Stimulated activated CD8-positive, alpha-beta memory T cell treated with anti-CD3 and anti-CD28 coated beads, Interleukin-15, amount 100 ng/mL, for 1 hour (primary cell): ENCODE measurements at regions not wholly inside any gene's neighbourhood (a gene's known extent, or its start where the extent isn't known, plus 50 kb on each side); places are given as distances from the start of the nearest gene placed in this dataset.

Experiments
- DNase-seq: peaks from one replicate; pipeline ENCODE4 v3.0.0-alpha.2; 2020; ENCODE audit warnings: low read depth

GRCh38 chr15:96102631-96103030 is 227.9 kb upstream of the NR2F2 start:
- no peak for DNase-seq

DNA sequence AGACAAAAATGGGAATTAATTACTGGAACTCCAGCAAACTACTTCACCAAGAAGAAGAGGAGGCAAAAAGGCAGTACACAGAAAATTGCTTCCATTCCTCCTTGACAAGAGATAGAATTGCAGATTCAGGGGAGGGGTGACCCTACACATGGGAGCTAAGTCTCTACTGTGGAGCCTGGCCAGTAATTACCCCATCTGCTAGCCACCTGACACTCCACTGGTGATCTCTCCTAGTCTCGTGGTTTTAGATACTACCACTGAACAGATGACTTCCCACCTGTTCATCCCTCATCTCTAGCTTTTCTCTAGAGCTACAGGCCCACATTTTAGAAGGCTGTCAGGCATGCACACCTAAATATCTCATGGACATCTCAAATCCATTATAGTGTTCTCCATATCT is 224.3 kb upstream of the NR2F2 start:
- DNase-seq, result no peak

- no peak for DNase-seq
Observed at GRCh38 chr15:96106628-96107027, 223.9 kb upstream of the NR2F2 start.

DNA sequence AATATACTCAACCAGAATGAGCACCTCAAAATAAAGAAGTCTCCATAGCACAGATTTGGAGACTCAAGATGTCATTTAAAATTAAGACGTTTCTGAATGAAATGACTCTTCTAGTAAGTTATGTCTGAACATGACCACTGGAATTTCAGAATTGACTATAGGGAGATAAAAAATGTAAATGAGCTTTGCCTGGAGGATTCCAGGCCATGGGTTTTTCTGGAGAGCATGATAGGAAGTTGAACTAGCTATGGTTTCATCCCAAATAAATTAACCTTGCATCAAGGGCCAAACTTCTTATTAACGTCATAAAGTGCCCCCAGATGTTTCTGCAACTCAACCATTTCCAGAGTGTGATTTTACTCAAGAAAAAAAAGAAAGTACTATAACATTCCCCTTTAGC is 222.6 kb upstream of the NR2F2 start:
- DNase-seq, result no peak

- DNase-seq, result no peak
Observed at GRCh38 chr15:96108405-96108804, 222.1 kb upstream of the NR2F2 start.

GRCh38 chr15:96109820-96110219 is 220.7 kb upstream of the NR2F2 start:
- DNase-seq, result no peak

DNA sequence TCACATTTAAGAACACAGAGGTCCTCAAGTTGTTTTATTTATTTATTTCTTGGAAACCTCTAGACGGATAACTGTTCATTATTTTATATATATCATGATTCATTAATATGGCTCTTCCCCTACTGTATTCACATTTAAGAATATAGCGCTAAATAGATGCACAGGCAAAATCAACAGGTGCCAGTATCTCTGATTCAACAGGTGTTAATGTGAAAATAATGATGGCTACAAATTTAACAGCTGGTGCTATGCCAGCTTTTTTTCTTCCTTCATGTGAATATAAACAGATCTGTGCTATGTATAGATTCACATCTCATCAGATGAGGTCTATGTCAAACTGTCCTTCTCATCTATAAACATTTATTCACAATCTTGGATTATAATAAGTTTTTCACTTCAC is 218.5 kb upstream of the NR2F2 start:
- DNase-seq, result no peak

GRCh38 chr15:96115642-96116041 is 214.9 kb upstream of the NR2F2 start:
- no peak for DNase-seq

DNA sequence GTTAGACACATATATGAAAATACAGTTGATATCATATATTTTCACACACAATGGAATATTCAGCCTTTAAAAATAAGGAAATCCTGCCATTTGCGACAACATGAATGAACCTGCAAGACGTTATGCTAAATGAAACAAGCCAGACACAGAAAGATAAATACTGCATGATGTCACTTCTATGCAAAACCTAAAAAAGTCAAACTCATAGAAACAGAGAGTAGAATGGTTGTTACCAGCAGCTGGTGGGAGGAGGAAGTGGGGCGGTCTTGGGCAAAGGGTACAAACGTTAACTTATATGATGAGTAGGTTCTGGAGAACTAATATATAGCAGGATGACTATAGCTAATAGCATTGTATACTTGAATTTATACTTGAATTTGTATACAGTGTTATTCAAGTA is 213.2 kb upstream of the NR2F2 start:
- no peak for DNase-seq

DNA sequence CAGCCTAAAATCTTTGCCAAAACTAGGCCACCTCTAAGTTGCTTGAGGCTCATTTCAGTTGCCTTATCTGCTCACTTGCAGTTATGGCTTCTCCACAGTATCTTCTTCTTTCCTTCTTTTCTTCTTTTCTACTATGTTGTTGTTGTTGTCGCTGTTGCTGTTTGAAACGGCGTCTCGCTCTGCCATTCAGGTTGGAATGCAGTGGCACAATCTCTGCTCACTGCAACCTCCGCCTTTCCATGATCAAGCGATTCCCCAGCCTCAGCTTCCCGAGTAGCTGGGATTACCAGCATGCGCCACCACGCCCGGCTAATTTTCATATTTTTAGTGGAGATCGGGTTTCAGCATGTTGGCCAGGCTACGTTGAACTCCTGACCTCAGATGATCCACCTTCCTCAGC is 210.8 kb upstream of the NR2F2 start:
- DNase-seq, result no peak

- DNase-seq, result no peak
Observed at GRCh38 chr15:96121086-96121920, 209.2 kb upstream of the NR2F2 start.

DNA sequence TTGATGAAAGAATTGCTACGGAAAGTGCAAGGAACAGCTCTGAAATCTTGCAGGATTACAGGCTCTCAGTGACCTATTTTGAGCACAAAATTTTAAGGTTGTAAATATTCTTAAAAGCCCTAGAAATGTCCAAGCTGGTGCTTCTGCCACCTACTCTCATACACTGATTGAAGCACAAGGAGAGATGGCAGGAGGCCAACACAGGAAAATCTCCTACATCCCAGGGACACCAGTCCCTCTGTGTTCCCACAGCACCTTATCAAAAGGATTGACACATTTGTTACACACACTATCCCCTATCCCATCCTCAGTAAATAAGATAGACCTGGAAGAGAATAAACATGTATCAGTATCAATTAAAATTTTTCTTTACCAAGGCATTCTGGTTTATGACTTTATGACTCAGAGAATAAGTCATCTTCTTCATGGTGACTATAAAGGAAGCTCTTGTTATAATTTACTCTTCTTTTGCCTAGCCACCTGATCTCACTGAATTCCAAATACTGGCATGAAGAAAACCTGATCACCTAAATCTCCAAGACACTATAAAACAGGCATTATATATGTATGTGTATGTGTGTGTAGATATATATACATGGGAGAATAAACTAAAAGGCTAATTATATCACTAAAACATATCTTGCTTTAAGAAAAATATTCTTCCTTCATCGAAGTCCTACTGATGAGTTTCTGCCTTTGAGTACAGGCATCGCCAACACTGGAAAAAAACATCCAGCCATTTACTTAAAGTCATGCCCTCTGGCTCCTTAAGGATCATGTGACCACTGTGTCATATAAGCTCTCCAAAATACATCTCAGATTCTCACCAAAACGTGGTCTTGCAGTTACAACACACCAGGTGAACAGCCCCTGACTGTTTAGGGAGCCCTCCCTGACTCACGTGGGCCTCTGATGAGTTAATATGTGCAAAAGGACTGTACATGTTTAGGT is 208.1 kb upstream of the NR2F2 start:
- DNase-seq, result no peak

DNA sequence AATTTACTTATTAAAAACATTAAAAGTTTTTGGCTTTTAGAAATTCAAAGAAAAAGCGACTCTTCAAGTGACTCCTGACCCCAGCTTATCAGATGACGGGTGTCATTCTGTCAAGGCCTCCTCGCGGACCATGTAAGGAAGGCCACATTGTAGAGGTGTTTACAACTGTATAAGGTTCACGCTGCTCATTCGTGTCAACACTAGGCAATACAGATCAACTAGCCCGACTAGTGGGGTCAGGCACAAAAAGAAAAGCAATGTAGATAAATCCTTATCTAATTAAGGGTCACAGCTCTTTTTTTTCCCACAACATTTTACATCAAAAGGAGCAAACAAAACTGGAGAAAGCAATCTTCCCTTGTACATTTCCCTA is 207.5 kb upstream of the NR2F2 start:
- no peak for DNase-seq

DNA sequence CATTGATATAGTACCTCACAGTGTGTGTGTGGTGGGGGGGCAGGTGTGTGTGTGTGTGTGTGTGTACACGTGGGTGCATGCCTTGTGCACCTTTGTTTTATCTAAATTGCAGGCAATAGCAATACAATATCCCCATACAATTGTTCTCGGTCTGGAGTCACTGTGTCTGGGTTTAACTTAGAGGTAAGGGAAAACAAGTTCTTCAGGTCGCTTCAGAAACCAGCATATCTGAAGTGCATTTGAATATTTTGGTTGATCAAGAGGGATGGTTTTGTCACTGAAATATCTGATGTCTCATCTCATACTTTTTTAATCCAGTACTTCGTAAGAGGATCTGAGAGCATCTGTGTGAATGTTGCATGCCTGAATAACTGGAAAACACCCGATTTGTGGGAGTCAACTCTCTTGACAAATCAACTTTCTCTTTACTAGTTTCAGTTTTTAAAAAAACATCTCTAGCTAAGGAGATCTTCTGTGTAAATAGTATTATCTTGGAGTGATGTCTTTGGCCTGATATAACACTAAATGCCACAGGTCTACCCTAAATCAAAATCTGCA is 206.8 kb upstream of the NR2F2 start:
- no peak for DNase-seq

DNA sequence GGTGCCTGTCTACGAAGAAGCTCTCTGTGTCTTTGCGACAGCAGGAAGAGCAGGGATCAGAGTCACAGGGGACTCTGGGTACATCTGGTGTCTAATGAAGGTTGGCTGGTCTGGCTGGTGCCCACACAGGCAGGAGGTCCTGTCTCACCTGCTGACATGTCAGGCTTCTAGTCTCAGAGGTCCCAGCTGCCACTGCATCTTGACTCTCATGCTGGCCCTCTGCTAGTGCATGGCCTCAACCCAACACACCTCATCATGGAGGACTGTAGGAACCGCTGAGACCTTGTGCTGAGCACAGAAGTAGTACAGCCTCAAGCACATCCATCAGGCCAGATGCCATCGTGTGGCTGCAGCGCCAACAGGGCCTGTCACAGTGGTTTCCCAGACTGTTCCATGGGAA is 206.1 kb upstream of the NR2F2 start:
- DNase-seq, result no peak

- no peak for DNase-seq
Observed at GRCh38 chr15:96125721-96126415, 204.6 kb upstream of the NR2F2 start.

DNA sequence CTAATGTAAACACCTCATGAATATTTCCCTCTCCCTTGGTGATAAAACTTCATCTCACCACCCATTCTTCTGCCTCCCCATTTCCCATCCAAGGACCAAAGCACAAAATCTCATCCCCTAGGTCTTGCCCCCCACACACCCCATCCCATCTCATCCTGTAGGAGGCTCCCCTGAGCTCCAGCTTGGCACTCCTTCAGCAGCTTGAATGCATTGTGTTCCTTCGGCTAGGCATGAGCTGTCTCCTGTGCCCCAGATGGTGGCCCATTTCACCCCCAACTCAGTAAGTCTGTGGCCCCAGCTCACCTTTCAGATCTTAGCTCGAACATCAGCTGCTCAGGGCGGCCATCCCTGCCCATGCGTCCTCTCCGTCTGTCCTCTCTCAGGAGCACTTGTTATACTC is 203.6 kb upstream of the NR2F2 start:
- DNase-seq, result no peak

- DNase-seq, result no peak
Observed at GRCh38 chr15:96130734-96131133, 199.8 kb upstream of the NR2F2 start.

DNA sequence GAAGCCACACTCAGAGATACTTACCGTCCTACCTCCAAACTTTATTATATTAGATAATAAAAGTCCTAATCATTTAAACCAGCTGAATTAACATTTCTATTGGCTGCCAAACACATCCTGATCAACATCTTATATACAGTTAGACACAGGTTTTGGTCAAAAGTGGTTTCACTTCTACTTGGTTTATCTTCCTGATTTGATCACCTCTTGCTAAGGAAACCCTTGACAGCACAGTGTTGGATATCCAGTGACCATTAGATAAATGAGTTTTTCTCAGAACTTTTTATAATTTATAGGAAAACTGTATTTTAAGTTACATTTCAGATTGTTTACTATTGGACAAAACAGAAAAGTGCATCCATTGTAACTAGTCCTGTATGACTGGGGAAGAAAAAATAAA is 198.4 kb upstream of the NR2F2 start:
- no peak for DNase-seq

DNA sequence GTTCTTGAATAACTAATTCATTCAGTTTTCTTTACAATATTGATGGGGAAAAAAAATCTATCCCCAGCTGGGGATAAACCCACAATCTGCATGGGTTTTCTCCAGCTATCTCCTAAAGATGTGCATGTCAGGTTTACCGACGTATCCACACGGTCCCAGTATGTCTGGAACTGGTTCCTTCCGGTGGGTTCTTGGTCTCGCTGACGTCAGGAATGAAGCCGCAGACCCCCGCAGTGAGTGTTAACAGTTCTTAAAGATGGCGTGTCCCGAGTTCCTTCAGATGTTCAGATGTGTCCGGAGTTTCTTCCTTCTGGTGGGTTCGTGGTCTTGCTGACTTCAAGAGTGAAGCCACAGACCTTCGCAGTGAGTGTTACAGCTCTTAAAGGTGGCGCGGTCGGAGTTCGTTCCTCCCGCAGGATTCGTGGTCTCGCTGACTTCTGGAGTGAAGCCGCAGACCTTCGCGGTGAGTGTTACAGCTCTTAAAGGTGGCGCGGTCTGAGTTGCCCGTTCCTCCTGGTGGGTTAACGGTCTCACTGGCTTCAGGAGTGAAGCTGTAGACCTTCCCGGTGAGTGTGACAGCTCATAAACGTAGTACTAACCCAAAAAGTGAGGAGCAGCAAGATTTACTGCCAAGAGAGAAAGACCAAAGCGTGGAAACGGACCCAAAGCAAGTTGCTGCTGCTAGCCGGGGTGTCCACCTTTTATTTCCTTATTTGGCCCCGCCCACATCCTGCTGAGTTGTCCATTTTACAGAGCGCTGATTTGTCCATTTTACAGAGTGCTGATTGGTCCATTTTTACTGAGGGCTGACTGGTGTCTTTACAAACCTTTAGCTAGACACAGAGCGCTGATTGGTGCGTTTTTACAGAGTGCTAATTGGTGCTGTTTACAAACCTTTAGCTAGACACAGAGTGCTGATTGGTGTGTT is 195.1 kb upstream of the NR2F2 start:
- DNase-seq, result no peak

DNA sequence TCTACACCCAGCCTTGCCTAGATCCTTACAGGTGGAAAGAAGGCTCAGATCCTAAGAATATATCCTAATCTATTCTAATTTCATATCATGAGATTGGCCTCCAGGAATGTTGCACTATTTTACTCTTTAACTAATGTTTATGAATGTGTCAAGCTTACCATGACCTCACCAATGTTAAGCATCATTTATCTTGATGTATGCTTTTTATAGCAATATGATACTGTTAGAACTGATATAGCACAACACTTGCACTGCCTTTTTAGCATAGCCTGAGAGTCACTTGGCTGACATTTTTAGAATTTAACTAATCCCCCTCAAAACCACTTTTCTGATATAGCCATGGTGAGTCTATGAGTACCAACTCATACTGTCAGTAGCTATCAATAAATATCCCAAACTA is 191.5 kb upstream of the NR2F2 start:
- no peak for DNase-seq
